ENCODE measurements at regions not wholly inside any gene's neighbourhood (a gene's known extent, or its start where the extent isn't known, plus 50 kb on each side); places are given as distances from the start of the nearest gene placed in this dataset.

DNA sequence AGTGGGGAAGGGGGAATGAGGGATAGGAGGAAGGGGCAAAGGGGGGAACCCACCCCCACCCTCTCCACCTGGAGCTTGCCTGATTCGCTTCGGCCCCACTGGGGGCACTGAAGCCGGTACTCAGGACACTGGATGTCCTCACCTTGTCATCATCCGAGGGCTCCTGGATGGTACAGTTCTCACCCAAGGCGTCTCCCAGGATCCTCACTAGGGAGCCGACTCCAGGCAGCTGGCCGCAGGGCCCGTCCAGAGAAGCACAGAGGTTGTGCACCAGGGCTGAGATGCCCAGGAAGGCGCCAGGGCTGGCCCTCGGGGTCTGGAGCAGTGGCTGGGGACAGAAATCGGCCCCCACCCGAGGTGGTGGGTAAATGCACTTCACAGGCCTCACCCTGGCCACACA, 92.3 kb downstream of the LITAF start:
- TF ChIP-seq CTCF (conservative IDR thresholded peaks at IDR 0.05; ENCODE audit: low read length) (no peak), EZH2phosphoT487 (IDR thresholded peaks at IDR 0.05; ENCODE audit: borderline replicate concordance, low read depth, low read length) (no peak)
